ENCODE measurements at regions not wholly inside any gene's neighbourhood (a gene's known extent, or its start where the extent isn't known, plus 50 kb on each side); places are given as distances from the start of the nearest gene placed in this dataset.
"Not testable (repeated sequence)": the region's sequence is repeated elsewhere in the genome, so short reads cannot be mapped to it uniquely, and the experiment has no call there.

DNA sequence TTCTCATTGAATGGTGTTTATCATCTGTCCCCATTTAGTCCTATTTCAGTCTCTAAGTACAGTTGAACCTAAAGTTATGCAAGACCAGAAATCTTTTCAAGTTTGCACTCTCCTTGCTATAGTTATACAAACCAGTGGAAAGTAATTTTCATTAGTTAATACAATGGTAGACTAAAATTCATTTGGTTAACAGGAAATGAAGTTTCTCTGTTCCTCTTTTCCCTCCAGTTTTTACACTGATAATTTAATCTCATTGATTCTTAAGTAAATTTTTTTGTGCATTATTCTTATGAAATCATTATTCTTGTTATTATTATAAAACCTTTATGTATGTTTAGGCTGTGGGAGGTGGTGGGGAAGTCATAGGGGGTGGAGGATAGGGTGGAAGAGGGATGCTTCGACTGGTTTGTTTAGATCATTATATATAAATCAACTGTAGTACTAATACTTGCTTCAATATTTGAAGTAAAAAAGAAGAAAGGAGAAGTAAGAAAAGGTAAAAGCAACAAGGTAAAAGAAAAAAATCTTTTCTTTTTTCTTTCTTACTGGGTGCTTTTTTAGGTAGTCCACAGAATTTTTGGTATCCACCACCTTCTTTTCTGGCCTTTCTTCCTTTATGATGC, 104.1 kb downstream of the GPR85 start:
- DNase-seq (ENCODE audit: low spot score), result no peak
- no peak for TF ChIP-seq CTCF (conservative IDR thresholded peaks at IDR 0.05; ENCODE audit: low read depth)
- H3K27ac ChIP-seq, result no peak overlapping the region
- POLR2A ChIA-PET (ENCODE audit: low non-redundant PET), result no interaction called here
- CTCF ChIA-PET, result no interaction called here

- TF ChIP-seq CTCF (conservative IDR thresholded peaks at IDR 0.05; ENCODE audit: low read depth), result no peak
- POLR2A ChIA-PET (ENCODE audit: low non-redundant PET), result no interaction called here
- no peak for DNase-seq (ENCODE audit: low spot score)
- CTCF ChIA-PET, result no interaction called here
- no peak overlapping the region for H3K27ac ChIP-seq
These were observed 104.7 kb downstream of the GPR85 start for GRCh38 chr7:112981966-112982365.

DNA sequence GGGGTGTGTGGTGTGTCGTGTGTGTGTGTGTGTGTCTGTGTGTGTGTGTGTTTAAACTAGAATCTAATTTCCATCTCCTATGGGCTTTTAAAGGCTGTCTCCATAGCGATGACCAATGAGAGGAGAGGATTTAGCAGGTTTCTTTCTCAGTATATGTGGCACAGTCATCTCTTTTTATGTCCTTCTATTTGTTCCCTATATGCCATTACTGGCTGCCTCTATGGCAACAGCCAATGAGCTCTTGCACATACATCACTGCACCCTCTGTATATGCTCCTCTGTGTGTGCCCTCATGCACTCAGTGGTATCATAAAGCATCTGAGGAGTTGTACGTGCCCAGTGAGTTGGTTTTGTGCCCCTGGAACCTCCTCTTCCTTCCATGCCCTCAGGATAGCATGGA, 107.6 kb downstream of the GPR85 start:
- POLR2A ChIA-PET (ENCODE audit: low non-redundant PET); CTCF ChIA-PET; H3K27ac ChIP-seq; DNase-seq (ENCODE audit: low spot score): not testable (repeated sequence)

DNA sequence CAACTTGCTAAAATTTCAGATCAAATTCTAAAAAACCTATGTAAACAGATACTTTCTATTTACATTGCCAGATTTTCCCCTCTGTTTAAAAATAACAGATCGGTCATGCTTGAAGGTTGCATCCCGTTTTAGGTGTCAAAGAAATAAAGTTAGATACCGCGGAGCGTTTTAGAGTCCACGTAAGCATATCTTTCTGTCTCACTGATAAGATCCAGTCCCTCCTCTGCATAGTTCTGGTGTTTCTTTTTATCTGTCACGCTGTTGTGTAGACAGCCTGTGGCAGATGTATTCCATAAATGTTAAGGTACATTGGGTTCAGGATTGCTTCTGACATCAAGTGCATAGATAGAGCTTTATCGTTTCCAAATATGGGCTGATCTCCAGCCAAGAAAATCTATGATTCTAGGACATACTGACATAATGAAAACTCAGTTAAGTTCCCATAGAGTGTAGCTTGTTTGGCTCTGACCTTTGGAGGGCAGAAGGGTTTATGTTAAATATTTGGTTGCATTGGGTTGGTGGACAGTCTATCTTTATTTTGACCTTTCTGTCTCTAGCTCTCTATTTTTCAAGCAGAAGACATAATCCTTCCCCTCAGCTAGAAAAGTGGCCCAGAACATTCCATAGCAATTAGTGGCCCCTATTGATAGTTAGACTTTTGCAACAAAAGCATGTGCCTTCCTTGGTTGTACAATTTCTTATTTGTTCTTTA, 109.2 kb downstream of the GPR85 start:
- POLR2A ChIA-PET (ENCODE audit: low non-redundant PET); CTCF ChIA-PET: not testable (repeated sequence)

DNA sequence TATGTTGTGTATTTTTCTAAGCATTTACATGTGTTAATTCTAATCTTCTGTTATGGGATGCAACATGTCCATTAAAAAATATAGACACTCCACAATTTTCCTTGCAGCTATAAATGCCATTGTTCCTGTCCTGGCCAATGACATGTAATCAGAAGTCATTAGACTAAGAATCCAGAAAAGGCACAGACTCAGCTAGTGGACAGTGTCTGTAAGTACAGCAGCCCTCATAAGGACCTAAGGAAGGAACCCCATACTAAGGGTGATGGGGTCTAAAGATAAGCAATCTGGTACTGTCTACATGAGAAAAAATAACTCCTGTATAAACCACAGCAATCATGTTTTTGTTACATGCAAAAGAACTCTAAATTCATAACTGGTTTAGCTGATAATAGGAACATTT, 115.9 kb downstream of the GPR85 start:
- POLR2A ChIA-PET (ENCODE audit: low non-redundant PET), result no interaction called here
- CTCF ChIA-PET, result interaction anchor here (0.8 kb wide), 1 partner anchor 10 kb away, joined by 3 read pairs; no protein-coding TSS in a partner anchor
- H3K27ac ChIP-seq, result no peak overlapping the region
- TF ChIP-seq CTCF (conservative IDR thresholded peaks at IDR 0.05; ENCODE audit: low read depth), result no peak
- DNase-seq (ENCODE audit: low spot score), result no peak

More for the DNA sequence above, 109.2 kb downstream of the GPR85 start:
- DNase-seq (ENCODE audit: low spot score); H3K27ac ChIP-seq: not testable (repeated sequence)

DNA sequence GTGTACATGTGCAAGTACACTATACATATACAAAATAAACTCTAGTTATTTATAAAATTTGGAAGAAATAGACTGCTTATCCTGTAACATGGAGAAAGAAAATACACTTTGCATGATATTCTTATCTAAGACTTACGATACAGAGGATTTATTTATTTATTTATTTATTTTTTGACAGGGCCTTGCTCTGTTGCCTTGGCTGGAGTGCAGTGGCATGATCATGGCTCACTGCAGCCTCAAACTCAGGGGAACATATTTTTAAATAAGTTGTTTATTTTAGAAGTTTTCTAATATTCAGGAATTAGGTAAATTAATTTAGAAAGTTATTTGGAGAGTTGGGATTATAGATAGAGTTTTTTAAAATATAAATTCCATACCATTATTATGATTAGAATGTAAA, 116.7 kb downstream of the GPR85 start:
- no peak for DNase-seq (ENCODE audit: low spot score)

DNA sequence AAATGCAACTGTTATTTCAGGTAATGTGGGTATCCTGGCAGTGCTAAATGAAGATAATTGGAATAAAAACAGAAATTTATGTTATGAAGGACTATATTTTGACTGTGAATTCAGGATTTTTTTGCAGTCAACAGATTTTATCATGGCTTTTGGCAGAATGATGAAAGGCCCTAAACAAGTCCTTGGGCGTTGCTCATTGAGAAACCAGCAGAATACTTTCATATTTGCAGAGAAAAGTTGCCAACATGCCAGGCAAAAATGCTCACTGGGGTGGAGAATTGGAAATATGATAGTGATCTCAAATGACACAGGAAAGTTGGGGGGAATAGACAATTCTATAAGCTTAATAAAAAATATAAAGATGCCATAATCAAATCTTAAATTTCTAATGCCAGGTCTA, 121.1 kb downstream of the GPR85 start:
- TF ChIP-seq CTCF (conservative IDR thresholded peaks at IDR 0.05; ENCODE audit: low read depth), result no peak
- CTCF ChIA-PET, result no interaction called here
- POLR2A ChIA-PET (ENCODE audit: low non-redundant PET), result no interaction called here
- H3K27ac ChIP-seq, result no peak overlapping the region
- DNase-seq (ENCODE audit: low spot score), result no peak

More for the DNA sequence above, 116.7 kb downstream of the GPR85 start:
- no peak overlapping the region for H3K27ac ChIP-seq
- POLR2A ChIA-PET (ENCODE audit: low non-redundant PET), result no interaction called here
- no peak for TF ChIP-seq CTCF (conservative IDR thresholded peaks at IDR 0.05; ENCODE audit: low read depth)
- CTCF ChIA-PET, result no interaction called here

Measured in RWPE1 (cell line).